GM10248 (cell line): ENCODE measurements at regions not wholly inside any gene's neighbourhood (a gene's known extent, or its start where the extent isn't known, plus 50 kb on each side); places are given as distances from the start of the nearest gene placed in this dataset.
A peak's percentile ranks its signal among the peaks of the same experiment; 100 is the strongest.

Experiments used
- CTCF ChIA-PET: fragments of 300-600 bp; sonication (Branson Sonifier 250); formaldehyde crosslinking; extraction: SDS; loops from one replicate; lab custom pipeline; 2021; ENCODE audit warnings: antibody characterized with exemption; lab: Yijun Ruan, JAX
- POLR2A ChIA-PET: fragments of 350-650 bp; sonication (Branson Sonifier 250); formaldehyde crosslinking; extraction: SDS; loops from one replicate; lab custom pipeline; 2020; ENCODE audit warnings: antibody characterized with exemption; lab: Yijun Ruan, JAX
- DNase-seq: peaks from one replicate; pipeline ENCODE4 v3.0.0; 2012; ENCODE audit errors: extremely low spot score
- TF ChIP-seq, protein P1 (sequence below): IDR thresholded peaks from 2 replicates; pipeline ENCODE4 v1.5.1; 2012; ENCODE audit warnings: mild to moderate bottlenecking, low read depth; ENCODE audit errors: extremely low read depth, missing control alignments, control extremely low read depth

DNA sequence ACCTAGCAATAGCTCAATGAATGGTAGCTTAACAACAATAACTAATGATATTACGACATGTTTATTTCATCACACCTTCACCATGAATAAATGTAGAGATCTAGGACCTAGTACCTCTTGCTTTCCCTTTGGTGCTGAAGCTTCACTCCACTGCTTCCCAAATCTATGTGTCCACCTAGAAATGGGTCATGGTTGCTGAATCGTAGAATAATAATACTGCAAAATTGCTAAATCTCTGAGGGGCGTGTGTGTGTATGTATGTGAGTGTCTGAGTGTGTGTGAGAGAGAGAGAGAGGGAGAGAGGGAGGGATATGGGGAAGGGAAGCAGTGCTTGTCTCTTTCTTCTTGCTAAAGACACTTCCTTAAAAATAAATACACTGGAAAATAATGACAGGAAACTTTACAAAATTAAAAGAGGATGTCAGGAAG lies 109.3 kb upstream of the BMP2K start:
- no peak for DNase-seq
- POLR2A ChIA-PET: no interaction called here
- CTCF ChIA-PET: interaction anchor here (0.8 to 2.5 kb wide), 5 partner anchors 9 to 22 kb away, joined by 3 to 9 read pairs (median 5); no protein-coding TSS in a partner anchor
- TF ChIP-seq, protein P1, sequence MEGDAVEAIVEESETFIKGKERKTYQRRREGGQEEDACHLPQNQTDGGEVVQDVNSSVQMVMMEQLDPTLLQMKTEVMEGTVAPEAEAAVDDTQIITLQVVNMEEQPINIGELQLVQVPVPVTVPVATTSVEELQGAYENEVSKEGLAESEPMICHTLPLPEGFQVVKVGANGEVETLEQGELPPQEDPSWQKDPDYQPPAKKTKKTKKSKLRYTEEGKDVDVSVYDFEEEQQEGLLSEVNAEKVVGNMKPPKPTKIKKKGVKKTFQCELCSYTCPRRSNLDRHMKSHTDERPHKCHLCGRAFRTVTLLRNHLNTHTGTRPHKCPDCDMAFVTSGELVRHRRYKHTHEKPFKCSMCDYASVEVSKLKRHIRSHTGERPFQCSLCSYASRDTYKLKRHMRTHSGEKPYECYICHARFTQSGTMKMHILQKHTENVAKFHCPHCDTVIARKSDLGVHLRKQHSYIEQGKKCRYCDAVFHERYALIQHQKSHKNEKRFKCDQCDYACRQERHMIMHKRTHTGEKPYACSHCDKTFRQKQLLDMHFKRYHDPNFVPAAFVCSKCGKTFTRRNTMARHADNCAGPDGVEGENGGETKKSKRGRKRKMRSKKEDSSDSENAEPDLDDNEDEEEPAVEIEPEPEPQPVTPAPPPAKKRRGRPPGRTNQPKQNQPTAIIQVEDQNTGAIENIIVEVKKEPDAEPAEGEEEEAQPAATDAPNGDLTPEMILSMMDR: no peak

GRCh38 chr4:78667325-78667724 lies 108.8 kb upstream of the BMP2K start:
- ChIA-PET POLR2A (no interaction called here), CTCF (interaction anchor here (0.8 to 2.5 kb wide), 6 partner anchors 9 to 22 kb away, joined by 3 to 11 read pairs (median 6); no protein-coding TSS in a partner anchor)
- TF ChIP-seq, protein P1: no peak
- no peak for DNase-seq

DNA sequence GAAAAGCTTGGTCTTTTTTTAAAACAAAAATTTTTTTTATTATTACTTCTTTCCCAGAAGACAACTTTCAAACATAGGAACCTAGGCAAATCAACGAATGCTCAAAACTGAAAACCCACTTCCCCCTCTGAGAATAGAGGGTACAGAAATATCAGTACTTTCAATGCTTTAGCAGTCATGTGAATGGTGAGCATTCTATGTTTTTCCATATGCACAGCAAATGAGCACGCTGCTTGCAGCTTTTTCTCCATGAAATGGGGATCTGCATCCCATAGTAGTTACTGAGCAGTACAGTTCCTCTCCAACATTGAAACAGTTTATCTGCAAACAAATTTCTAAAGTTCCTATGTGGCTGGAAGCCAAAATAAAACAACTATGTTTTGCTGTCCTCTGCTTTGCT lies 108.4 kb upstream of the BMP2K start:
- POLR2A ChIA-PET: no interaction called here
- CTCF ChIA-PET: interaction anchor here (0.8 to 2.5 kb wide), 4 partner anchors 9 to 21 kb away, joined by 3 to 11 read pairs (median 6); no protein-coding TSS in a partner anchor
- peak; percentile 24 for DNase-seq
- TF ChIP-seq, protein P1: no peak

DNA sequence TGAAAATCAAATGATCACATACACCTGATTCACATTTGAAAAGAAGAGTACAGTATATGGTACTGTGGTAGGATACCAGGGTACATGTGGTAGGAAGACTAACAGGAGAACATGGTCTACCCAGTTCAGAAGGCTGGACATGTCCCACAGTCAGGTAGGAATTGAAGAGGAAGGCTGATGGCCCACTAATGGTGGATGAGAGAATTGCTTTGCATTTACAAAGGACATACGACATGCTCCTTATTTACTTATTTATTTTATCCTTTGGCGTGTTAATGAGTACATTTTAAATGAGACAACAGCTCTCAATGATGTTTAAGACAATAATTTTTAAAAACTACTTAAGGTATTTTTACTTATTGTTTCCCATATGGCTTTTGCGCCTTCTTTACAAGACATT lies 106.7 kb upstream of the BMP2K start:
- ChIA-PET POLR2A (no interaction called here), CTCF (interaction anchor here (2.1 to 2.2 kb wide), 2 partner anchors 11 to 22 kb away, joined by 6 to 11 read pairs; no protein-coding TSS in a partner anchor)
- no peak for DNase-seq
- TF ChIP-seq, protein P1: no peak

- TF ChIP-seq, protein P1: no peak
- POLR2A ChIA-PET: no interaction called here
- DNase-seq: no peak
- CTCF ChIA-PET: interaction anchor here (0.8 to 2.5 kb wide), 3 partner anchors 11 to 192 kb away, joined by 3 to 7 read pairs (median 4); no protein-coding TSS in a partner anchor
Observed at GRCh38 chr4:78671903-78672815, 104.0 kb upstream of the BMP2K start.

- TF ChIP-seq, protein P1: no peak
- no peak for DNase-seq
- ChIA-PET CTCF (interaction anchor here (1.9 to 2.5 kb wide), 2 partner anchors 12 to 29 kb away, joined by 8 read pairs; no protein-coding TSS in a partner anchor), POLR2A (no interaction called here)
Observed at GRCh38 chr4:78673337-78673736, 102.8 kb upstream of the BMP2K start.
